ENCODE measurements at regions not wholly inside any gene's neighbourhood (a gene's known extent, or its start where the extent isn't known, plus 50 kb on each side); places are given as distances from the start of the nearest gene placed in this dataset.

DNA sequence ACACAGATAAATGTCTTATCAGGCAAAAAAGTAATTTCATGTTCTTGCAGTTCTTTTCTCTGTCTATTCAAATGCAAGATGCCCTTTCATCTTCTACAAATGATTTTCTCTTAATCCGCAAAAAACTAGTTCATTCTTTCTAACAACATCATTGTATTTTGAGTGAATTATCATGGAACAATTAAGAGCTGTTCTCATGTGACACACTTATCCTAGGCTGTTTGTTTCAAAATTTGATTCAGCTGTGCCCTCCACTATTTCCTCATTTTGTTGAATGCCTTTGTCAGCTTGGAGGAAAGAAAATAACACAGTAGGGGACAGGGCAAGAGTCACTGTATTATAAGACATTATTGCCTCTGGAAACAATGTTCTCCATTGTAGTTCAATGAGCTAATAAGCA is 396.9 kb downstream of the KCTD12 start:
- Histone ChIP-seq H3K9me3 (replicated peaks; ENCODE audit: control insufficient read depth, insufficient read depth, low read length) (no peaks in the 10 kb centered on the region), H3K4me1 (ENCODE audit: control insufficient read depth, extremely low read depth, insufficient read depth, low read length) (no peaks in the 10 kb centered on the region), H3K36me3 (ENCODE audit: control insufficient read depth in 2 of 2, extremely low read depth in 1 of 2, insufficient read depth in 2 of 2, low read length in 2 of 2) (no peaks in the 10 kb centered on the region), H3K79me2 (ENCODE audit: control insufficient read depth, insufficient read depth, low read length) (no peaks in the 10 kb centered on the region), H3K9me1 (replicated peaks; ENCODE audit: control insufficient read depth, extremely low read depth, insufficient read depth, low read length) (no peaks in the 10 kb centered on the region), H3K27ac (ENCODE audit: insufficient read depth, low read depth, low read length) (no peak overlapping the region), H3K4me2 (ENCODE audit: insufficient read depth, low read length) (no peak overlapping the region), H2AFZ (ENCODE audit: low read depth, low read length) (no peak overlapping the region), H4K20me1 (replicated peaks; ENCODE audit: control insufficient read depth, extremely low read depth, insufficient read depth, low read length) (no peaks in the 10 kb centered on the region), H3K4me3 (replicated peaks in 1 of 3; ENCODE audit: insufficient read depth in 1 of 3, low read depth in 1 of 3, low read length in 3 of 3) (no peak overlapping the region), H3K9ac (replicated peaks; ENCODE audit: extremely low read depth, insufficient read depth, low read length) (no peak overlapping the region), H3K27me3 (ENCODE audit: control insufficient read depth in 2 of 2, insufficient read depth in 2 of 2, low read length in 2 of 2) (no peaks in the 10 kb centered on the region)
- DNase-seq (ENCODE audit: low read depth, low spot score) (peak; percentile 55), FAIRE-seq (peak; percentile 24)
- dilution Hi-C loops (cut with MboI; ENCODE audit: extremely low pct_ligation_motif_present, low sequenced_read_pairs) (no loop called here), intact Hi-C loops (cut with micrococcal nuclease) (no loop called here)
- TF ChIP-seq JUN (IDR thresholded peaks at IDR 0.05; ENCODE audit: borderline replicate concordance, insufficient read depth, insufficient read length, low read depth) (no peak), POLR2AphosphoS5 (IDR thresholded peaks at IDR 0.05; ENCODE audit: insufficient read depth, low read depth, low read length) (no peak), MAX (IDR thresholded peaks at IDR 0.05; ENCODE audit: insufficient read depth, insufficient read length) (no peak), EZH2 (IDR thresholded peaks at IDR 0.05; ENCODE audit: borderline replicate concordance, low read depth, low read length, severe bottlenecking) (no peak), GATA2 (IDR thresholded peaks at IDR 0.05; ENCODE audit: insufficient read depth, insufficient read length, low read depth, low read length) (no peak), CTCF (IDR thresholded peaks at IDR 0.05; ENCODE audit: extremely low read depth in 1 of 2, insufficient read depth in 1 of 2, low read depth in 1 of 2, low read length in 2 of 2) (no peak), FOS (IDR thresholded peaks at IDR 0.05; ENCODE audit: borderline replicate concordance, insufficient read depth, low read length) (no peak), POLR2A (IDR thresholded peaks at IDR 0.05; ENCODE audit: low read depth, low read length) (no peak), MYC (IDR thresholded peaks at IDR 0.05; ENCODE audit: low read depth, low read length) (no peak)
- CTCF ChIA-PET: interaction anchor here (0.6 to 1.6 kb wide), 7 partner anchors 15 to 619 kb away, joined by 3 read pairs; no protein-coding TSS in a partner anchor
- POLR2A ChIA-PET: no interaction called here
- no TSS peak for BruUV-seq (replicated peaks)

All from endothelial cell of umbilical vein (primary cell).